Glutamatergic neuron (in vitro differentiated cells): ENCODE measurements at regions not wholly inside any gene's neighbourhood (a gene's known extent, or its start where the extent isn't known, plus 50 kb on each side); places are given as distances from the start of the nearest gene placed in this dataset.

Experiments used
- DNase-seq: peaks from one replicate; pipeline ENCODE4 v3.0.0; 2022
- H3K27ac Mint-ChIP-seq: one replicate; pipeline ENCODE4 v1.8.0; 2020; ENCODE audit warnings: mild to moderate bottlenecking, mixed read lengths, inconsistent platforms; ENCODE audit not compliant: unreplicated experiment
- H3K27me3 Mint-ChIP-seq: one replicate; pipeline ENCODE4 v1.8.0; 2020; ENCODE audit warnings: mild to moderate bottlenecking, moderate library complexity, mixed read lengths, inconsistent platforms; ENCODE audit not compliant: unreplicated experiment
- H3K36me3 Mint-ChIP-seq: one replicate; pipeline ENCODE4 v1.8.0; 2020; ENCODE audit warnings: mild to moderate bottlenecking, mixed read lengths, inconsistent platforms; ENCODE audit not compliant: unreplicated experiment
- H3K4me1 Mint-ChIP-seq: one replicate; pipeline ENCODE4 v1.8.0; 2020; ENCODE audit warnings: mild to moderate bottlenecking, low read depth, mixed read lengths, inconsistent platforms; ENCODE audit not compliant: unreplicated experiment
- H3K4me3 Mint-ChIP-seq: one replicate; pipeline ENCODE4 v1.8.0; 2020; ENCODE audit warnings: mild to moderate bottlenecking, mixed read lengths, inconsistent platforms; ENCODE audit not compliant: unreplicated experiment
- H3K9me3 Mint-ChIP-seq: one replicate; pipeline ENCODE4 v1.8.0; 2020; ENCODE audit warnings: mild to moderate bottlenecking, moderate library complexity, mixed read lengths, inconsistent platforms; ENCODE audit not compliant: unreplicated experiment
- TF ChIP-seq, protein P1 (sequence below): fragments of 200-600 bp; sonication (generic); IDR thresholded peaks from one replicate; pipeline ENCODE4 v1.5.0; 2021; ENCODE audit not compliant: partially characterized antibody, unreplicated experiment

DNA sequence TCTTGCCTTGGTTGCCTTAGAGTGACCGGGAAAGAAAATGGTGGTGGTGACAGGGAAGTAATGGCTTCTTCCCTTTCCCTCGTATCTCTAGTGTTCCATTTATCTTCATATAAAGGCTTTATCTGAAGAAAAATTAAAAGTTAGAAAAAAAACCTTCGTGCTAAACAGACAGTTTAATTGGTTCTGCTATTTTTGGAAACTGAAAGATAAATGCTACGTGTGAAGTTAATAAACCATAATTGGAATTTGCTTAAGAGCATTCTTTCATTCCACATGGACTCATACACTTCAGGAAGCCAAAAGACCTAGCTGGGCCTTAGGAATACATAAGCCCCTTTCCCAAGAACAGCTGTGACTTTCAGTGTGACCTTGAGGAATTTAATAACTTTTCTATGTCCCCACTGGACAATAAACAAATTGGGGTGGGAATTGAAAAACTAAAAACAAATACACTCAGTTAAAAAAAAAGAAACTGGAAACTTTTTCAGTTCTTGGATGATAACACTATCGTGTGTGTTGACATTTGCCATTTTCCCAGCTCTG lies 818.8 kb upstream of the WWC1 start:
- no peaks in the 10 kb centered on the region for H3K36me3 Mint-ChIP-seq
- no peaks in the 10 kb centered on the region for H3K4me1 Mint-ChIP-seq
- H3K27me3 Mint-ChIP-seq, result no peaks in the 10 kb centered on the region
- no peaks in the 10 kb centered on the region for H3K9me3 Mint-ChIP-seq
- H3K4me3 Mint-ChIP-seq, result no peak overlapping the region
- DNase-seq, result no peak
- no peak overlapping the region for H3K27ac Mint-ChIP-seq
- TF ChIP-seq, protein P1, sequence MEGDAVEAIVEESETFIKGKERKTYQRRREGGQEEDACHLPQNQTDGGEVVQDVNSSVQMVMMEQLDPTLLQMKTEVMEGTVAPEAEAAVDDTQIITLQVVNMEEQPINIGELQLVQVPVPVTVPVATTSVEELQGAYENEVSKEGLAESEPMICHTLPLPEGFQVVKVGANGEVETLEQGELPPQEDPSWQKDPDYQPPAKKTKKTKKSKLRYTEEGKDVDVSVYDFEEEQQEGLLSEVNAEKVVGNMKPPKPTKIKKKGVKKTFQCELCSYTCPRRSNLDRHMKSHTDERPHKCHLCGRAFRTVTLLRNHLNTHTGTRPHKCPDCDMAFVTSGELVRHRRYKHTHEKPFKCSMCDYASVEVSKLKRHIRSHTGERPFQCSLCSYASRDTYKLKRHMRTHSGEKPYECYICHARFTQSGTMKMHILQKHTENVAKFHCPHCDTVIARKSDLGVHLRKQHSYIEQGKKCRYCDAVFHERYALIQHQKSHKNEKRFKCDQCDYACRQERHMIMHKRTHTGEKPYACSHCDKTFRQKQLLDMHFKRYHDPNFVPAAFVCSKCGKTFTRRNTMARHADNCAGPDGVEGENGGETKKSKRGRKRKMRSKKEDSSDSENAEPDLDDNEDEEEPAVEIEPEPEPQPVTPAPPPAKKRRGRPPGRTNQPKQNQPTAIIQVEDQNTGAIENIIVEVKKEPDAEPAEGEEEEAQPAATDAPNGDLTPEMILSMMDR, result no peak

DNA sequence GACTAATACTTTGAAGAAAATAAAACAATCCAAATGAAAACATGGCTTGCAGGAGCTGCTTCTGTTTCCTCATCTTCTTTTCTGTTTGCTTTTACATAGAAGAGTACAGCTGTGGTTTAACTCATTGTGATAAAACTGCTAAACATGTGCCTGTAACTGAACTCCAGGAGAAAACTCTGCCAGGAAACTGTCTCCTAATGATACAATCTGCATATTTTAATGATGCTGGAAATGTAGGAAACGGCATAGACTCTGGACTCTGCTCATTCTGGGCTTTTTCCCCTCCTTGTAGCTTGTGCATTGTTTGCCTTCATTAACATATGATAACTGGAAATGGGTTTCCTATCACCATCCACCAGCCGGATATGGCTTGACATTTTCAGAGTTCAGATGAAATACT lies 813.3 kb upstream of the WWC1 start:
- Mint-ChIP-seq H3K4me1 (no peaks in the 10 kb centered on the region), H3K9me3 (no peaks in the 10 kb centered on the region), H3K27ac (no peak overlapping the region), H3K27me3 (no peaks in the 10 kb centered on the region), H3K36me3 (no peaks in the 10 kb centered on the region), H3K4me3 (no peak overlapping the region)
- no peak for DNase-seq
- TF ChIP-seq, protein P1, result no peak

DNA sequence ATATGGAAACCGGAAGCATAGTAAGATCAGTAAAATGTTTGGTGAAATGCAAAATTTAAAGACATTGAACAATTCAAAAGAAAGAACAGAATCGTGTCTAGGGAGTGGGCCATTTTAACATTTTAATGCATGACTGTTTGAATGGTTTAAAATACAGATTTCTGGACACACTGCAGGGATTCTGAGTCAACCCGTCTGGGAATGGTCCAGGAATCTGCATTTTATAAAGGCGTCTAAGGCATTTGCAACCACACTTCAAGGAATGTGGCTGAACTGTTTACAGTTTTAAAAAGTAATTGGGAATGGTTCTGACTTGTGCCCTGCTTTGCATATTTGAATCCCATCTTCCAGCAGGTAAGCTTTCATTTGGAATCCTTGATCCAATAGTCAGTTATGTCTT lies 811.7 kb upstream of the WWC1 start:
- no peaks in the 10 kb centered on the region for H3K4me1 Mint-ChIP-seq
- no peaks in the 10 kb centered on the region for H3K36me3 Mint-ChIP-seq
- no peaks in the 10 kb centered on the region for H3K9me3 Mint-ChIP-seq
- TF ChIP-seq, protein P1, result no peak
- H3K4me3 Mint-ChIP-seq, result no peak overlapping the region
- no peaks in the 10 kb centered on the region for H3K27me3 Mint-ChIP-seq
- no peak for DNase-seq
- H3K27ac Mint-ChIP-seq, result no peak overlapping the region

DNA sequence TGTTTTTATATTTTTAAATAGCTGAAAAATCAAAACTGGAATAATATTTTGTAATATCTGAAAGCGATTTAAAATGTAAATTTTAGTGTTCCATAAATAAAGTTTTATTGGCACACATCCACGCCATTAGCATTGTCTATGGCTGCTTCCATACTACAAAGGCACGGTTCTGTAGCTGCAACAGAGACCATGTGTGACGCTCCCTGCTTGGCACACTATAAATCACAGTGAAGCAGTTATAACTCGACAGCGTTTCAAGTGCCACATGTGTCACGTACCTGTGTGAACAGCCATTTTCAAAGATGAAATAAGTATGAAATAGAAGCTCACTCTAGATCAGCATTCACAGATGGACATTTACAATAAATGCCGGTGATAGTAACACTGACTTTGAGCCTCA lies 810.1 kb upstream of the WWC1 start:
- H3K27me3 Mint-ChIP-seq, result no peaks in the 10 kb centered on the region
- H3K4me1 Mint-ChIP-seq, result no peaks in the 10 kb centered on the region
- H3K27ac Mint-ChIP-seq, result no peak overlapping the region
- H3K9me3 Mint-ChIP-seq, result no peaks in the 10 kb centered on the region
- TF ChIP-seq, protein P1, result no peak
- H3K4me3 Mint-ChIP-seq, result no peak overlapping the region
- H3K36me3 Mint-ChIP-seq, result no peaks in the 10 kb centered on the region
- DNase-seq, result no peak

DNA sequence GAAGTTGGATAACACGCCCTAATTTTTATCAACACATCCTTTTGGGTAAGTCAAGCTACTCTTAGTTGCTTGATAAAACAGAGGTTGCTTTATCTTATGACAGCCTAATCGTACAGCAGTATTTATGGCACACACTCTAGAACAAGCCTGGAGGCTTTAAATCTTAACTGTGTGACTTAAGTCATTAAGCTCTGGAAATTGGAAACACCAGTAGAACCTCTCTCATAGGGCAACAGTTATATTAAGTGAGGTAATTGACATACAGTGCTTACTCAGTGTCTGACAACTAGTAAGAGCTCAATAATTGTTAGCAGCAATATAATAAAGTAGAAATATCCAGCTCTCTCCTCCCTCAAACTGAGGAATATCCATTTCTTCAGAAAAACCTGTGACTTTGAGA lies 808.9 kb upstream of the WWC1 start:
- no peak for DNase-seq
- H3K4me1 Mint-ChIP-seq, result no peaks in the 10 kb centered on the region
- H3K9me3 Mint-ChIP-seq, result no peaks in the 10 kb centered on the region

More for the DNA sequence above, 808.9 kb upstream of the WWC1 start:
- H3K36me3 Mint-ChIP-seq, result no peaks in the 10 kb centered on the region
- H3K4me3 Mint-ChIP-seq, result no peak overlapping the region
- TF ChIP-seq, protein P1, result no peak
- H3K27me3 Mint-ChIP-seq, result no peaks in the 10 kb centered on the region
- H3K27ac Mint-ChIP-seq, result no peak overlapping the region
